GM12875 (cell line): ENCODE measurements at regions not wholly inside any gene's neighbourhood (a gene's known extent, or its start where the extent isn't known, plus 50 kb on each side); places are given as distances from the start of the nearest gene placed in this dataset.

Experiments used
- H3K4me3 ChIP-seq: one replicate; pipeline ENCODE4 v1.5.1; 2011; ENCODE audit warnings: low read depth, low read length, control low read depth
- CTCF ChIP-seq: IDR thresholded peaks from 2 replicates; pipeline ENCODE4 v1.5.1; 2011; ENCODE audit warnings: low read depth, mild to moderate bottlenecking, control low read depth, inconsistent platforms, low read length, moderate library complexity, borderline replicate concordance; ENCODE audit not compliant: insufficient read depth

- H3K4me3 ChIP-seq = no peak overlapping the region
- no peak for TF ChIP-seq CTCF
Measured at GRCh38 chr4:130309221-130309620, 1213.3 kb downstream of the C4orf33 start.

GRCh38 chr4:130322439-130322838 is 1226.5 kb downstream of the C4orf33 start:
- TF ChIP-seq CTCF = no peak
- H3K4me3 ChIP-seq = no peak overlapping the region

GRCh38 chr4:130329036-130329435 is 1233.1 kb downstream of the C4orf33 start:
- TF ChIP-seq CTCF = no peak
- no peak overlapping the region for H3K4me3 ChIP-seq

- H3K4me3 ChIP-seq = no peak overlapping the region
- TF ChIP-seq CTCF = no peak
Measured at GRCh38 chr4:130333241-130333759, 1237.3 kb downstream of the C4orf33 start.

GRCh38 chr4:130335417-130336194 is 1239.7 kb downstream of the C4orf33 start:
- TF ChIP-seq CTCF = no peak
- no peak overlapping the region for H3K4me3 ChIP-seq

GRCh38 chr4:130336585-130337217 is 1240.7 kb downstream of the C4orf33 start:
- peak; percentile 37; the same call in 1 of the 2 replicates for TF ChIP-seq CTCF
- H3K4me3 ChIP-seq = no peak overlapping the region

GRCh38 chr4:130338851-130339250 is 1242.9 kb downstream of the C4orf33 start:
- TF ChIP-seq CTCF = no peak
- H3K4me3 ChIP-seq = no peak overlapping the region
